Hepatocyte (in vitro differentiated cells): ENCODE measurements at regions not wholly inside any gene's neighbourhood (a gene's known extent, or its start where the extent isn't known, plus 50 kb on each side); places are given as distances from the start of the nearest gene placed in this dataset.

Experiments used
- DNase-seq: peaks from one replicate; pipeline ENCODE4 v3.0.0-alpha.2; 2016; ENCODE audit warnings: low spot score
- H2AFZ ChIP-seq: fragments of 200-600 bp; sonication (generic); 2 replicates; pipeline ENCODE4 v1.6.0; 2016; ENCODE audit warnings: antibody characterized with exemption, mild to moderate bottlenecking
- H3K27ac ChIP-seq: fragments of 200-600 bp; sonication (generic); 2 replicates; pipeline ENCODE4 v1.5.1; 2016; ENCODE audit warnings: mild to moderate bottlenecking
- H3K27me3 ChIP-seq: fragments of 200-600 bp; sonication (generic); 2 replicates; pipeline ENCODE4 v1.6.1; 2016
- H3K36me3 ChIP-seq: fragments of 200-600 bp; sonication (generic); replicated peaks from 2 replicates; pipeline ENCODE4 v1.5.1; 2016; ENCODE audit warnings: low read depth; ENCODE audit not compliant: insufficient read depth
- H3K4me1 ChIP-seq: fragments of 200-600 bp; sonication (generic); 2 replicates; pipeline ENCODE4 v1.5.1; 2016; ENCODE audit warnings: mild to moderate bottlenecking, moderate library complexity; ENCODE audit not compliant: insufficient read depth
- H3K4me2 ChIP-seq: fragments of 200-600 bp; sonication (generic); 2 replicates; pipeline ENCODE4 v1.6.0; 2016
- H3K4me3 ChIP-seq: fragments of 200-600 bp; sonication (generic); 2 replicates; pipeline ENCODE4 v1.5.1; 2016; ENCODE audit warnings: mild to moderate bottlenecking
- H3K79me2 ChIP-seq: fragments of 200-600 bp; sonication (generic); 2 replicates; pipeline ENCODE4 v1.6.0; 2017; ENCODE audit warnings: mild to moderate bottlenecking
- H3K9me2 ChIP-seq: fragments of 200-600 bp; sonication (generic); replicated peaks from 2 replicates; pipeline ENCODE4 v1.6.0; 2017; ENCODE audit warnings: mild to moderate bottlenecking; ENCODE audit not compliant: insufficient read depth
- H3K9me3 ChIP-seq: fragments of 200-600 bp; sonication (generic); 2 replicates; pipeline ENCODE4 v1.5.1; 2016; ENCODE audit warnings: low read depth, mild to moderate bottlenecking
- H4K20me1 ChIP-seq: fragments of 200-600 bp; sonication (generic); 2 replicates; pipeline ENCODE4 v1.6.0; 2016; ENCODE audit warnings: mild to moderate bottlenecking; ENCODE audit not compliant: insufficient read depth, poor library complexity, severe bottlenecking
- CTCF ChIP-seq: fragments of 200-600 bp; sonication (generic); IDR thresholded peaks from 2 replicates; pipeline ENCODE4 v1.5.1; 2016; ENCODE audit warnings: antibody characterized with exemption, mild to moderate bottlenecking; ENCODE audit not compliant: poor library complexity
- EZH2 ChIP-seq: fragments of 200-600 bp; sonication (generic); IDR thresholded peaks from 2 replicates; pipeline ENCODE4 v1.6.1; 2016; ENCODE audit warnings: antibody characterized with exemption, mild to moderate bottlenecking, borderline replicate concordance
- EZH2phosphoT487 ChIP-seq: fragments of 200-600 bp; sonication (generic); IDR thresholded peaks from one replicate; pipeline ENCODE4 v1.6.1; 2018; ENCODE audit warnings: antibody characterized with exemption, mild to moderate bottlenecking, low read depth, moderate library complexity; ENCODE audit not compliant: unreplicated experiment, severe bottlenecking
- WGBS: methylation state at CpG from one replicate; pipeline ENCODE4 v1.1.6; 2016; ENCODE audit warnings: low lambda C conversion rate; ENCODE audit errors: missing lambda C conversion rate; 5-methylcytosine and 5-hydroxymethylcytosine counted together

DNA sequence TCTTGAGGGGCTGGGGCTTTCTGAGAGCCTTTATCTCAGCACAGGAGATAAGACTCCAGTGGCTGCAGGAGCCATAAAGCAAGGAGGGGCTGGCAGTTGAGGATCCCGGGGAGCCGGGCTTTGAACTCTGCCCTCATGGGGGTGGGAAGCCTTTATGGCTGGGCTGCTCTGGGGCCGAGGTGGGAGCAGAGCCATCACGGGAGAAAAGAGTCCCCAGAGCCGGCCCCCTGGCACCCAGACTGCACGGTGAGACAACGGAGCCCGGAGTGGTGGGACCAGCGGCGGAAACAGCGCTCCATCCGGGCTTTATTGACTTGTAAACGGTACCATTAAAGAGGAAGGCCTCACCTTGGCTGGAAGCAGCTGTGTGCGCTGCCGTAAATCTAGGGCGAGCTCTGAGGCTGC, 162.6 kb downstream of the MYCN start:
- Histone ChIP-seq H3K9me3 (no peaks in the 10 kb centered on the region), H2AFZ (no peak overlapping the region), H3K79me2 (no peaks in the 10 kb centered on the region), H3K27me3 (no peaks in the 10 kb centered on the region), H3K4me3 (no peak overlapping the region), H3K36me3 (no peaks in the 10 kb centered on the region), H4K20me1 (no peaks in the 10 kb centered on the region), H3K4me2 (peak overlapping the region; percentile 59), H3K27ac (peak overlapping the region; percentile 86), H3K4me1 (peaks cover 34% of the 10 kb centered on the region), H3K9me2 (no peaks in the 10 kb centered on the region)
- 22% methylated on average over 15 of the region's 16 CpGs for WGBS
- TF ChIP-seq CTCF (no peak), EZH2phosphoT487 (no peak), EZH2 (no peak)
- DNase-seq, result peak; percentile 71

- DNase-seq, result no peak
- H3K79me2 ChIP-seq, result no peaks in the 10 kb centered on the region
- peak overlapping the region; percentile 86 for H3K27ac ChIP-seq
- no peaks in the 10 kb centered on the region for H3K9me2 ChIP-seq
- no peaks in the 10 kb centered on the region for H4K20me1 ChIP-seq
- H2AFZ ChIP-seq, result no peak overlapping the region
- WGBS, result 53% methylated on average over 13 of the region's 14 CpGs
- H3K36me3 ChIP-seq, result no peaks in the 10 kb centered on the region
- H3K9me3 ChIP-seq, result no peaks in the 10 kb centered on the region
- H3K4me2 ChIP-seq, result peak overlapping the region; percentile 59
- no peak overlapping the region for H3K4me3 ChIP-seq
- no peaks in the 10 kb centered on the region for H3K27me3 ChIP-seq
- TF ChIP-seq EZH2, result no peak
- no peak for TF ChIP-seq CTCF
- TF ChIP-seq EZH2phosphoT487, result no peak
- H3K4me1 ChIP-seq, result peaks cover 37% of the 10 kb centered on the region
Measured at GRCh38 chr2:16102358-16102975, 162.1 kb downstream of the MYCN start.

DNA sequence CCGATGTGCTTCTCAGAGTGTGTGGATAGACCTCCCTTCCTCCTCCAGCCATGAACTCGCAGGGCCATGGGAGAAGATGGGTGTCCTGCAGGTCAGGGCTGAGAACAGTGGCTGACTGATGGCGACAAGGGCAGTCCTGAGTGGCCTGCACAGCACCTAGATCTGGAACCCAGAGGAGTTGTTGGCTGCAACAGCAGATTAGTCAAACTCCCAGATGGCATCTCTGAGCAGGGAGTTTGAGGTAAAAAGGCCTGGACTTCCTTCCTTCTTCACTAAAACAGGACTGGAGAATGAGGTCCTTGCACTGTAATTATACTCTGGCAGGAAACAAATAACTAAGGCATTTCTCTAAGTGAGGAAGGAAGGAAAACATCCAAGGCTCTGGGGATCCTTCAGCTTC, 160.8 kb downstream of the MYCN start:
- Histone ChIP-seq H3K36me3 (no peaks in the 10 kb centered on the region), H3K9me2 (no peaks in the 10 kb centered on the region), H3K27ac (no peak overlapping the region), H4K20me1 (no peaks in the 10 kb centered on the region), H3K9me3 (no peaks in the 10 kb centered on the region), H3K27me3 (no peaks in the 10 kb centered on the region), H3K4me1 (peaks cover 42% of the 10 kb centered on the region), H3K4me3 (no peak overlapping the region), H3K4me2 (no peak overlapping the region), H2AFZ (no peak overlapping the region), H3K79me2 (no peaks in the 10 kb centered on the region)
- WGBS, result 100% methylated on average over 3 of the region's 3 CpGs
- DNase-seq, result no peak
- no peak for TF ChIP-seq EZH2phosphoT487
- no peak for TF ChIP-seq EZH2
- TF ChIP-seq CTCF, result no peak

GRCh38 chr2:16100006-16100405, 159.7 kb downstream of the MYCN start:
- Histone ChIP-seq H3K27me3 (no peaks in the 10 kb centered on the region), H3K79me2 (no peaks in the 10 kb centered on the region), H3K4me1 (peaks cover 32% of the 10 kb centered on the region), H3K36me3 (no peaks in the 10 kb centered on the region), H2AFZ (no peak overlapping the region), H3K4me3 (no peak overlapping the region), H4K20me1 (no peaks in the 10 kb centered on the region), H3K9me2 (no peaks in the 10 kb centered on the region), H3K9me3 (no peaks in the 10 kb centered on the region), H3K4me2 (no peak overlapping the region), H3K27ac (peak overlapping the region; percentile 28)
- WGBS, result 100% methylated on average over 1 of the region's 1 CpG
- peak; percentile 32 for DNase-seq
- TF ChIP-seq EZH2, result no peak
